Endothelial cell of umbilical vein (primary cell): ENCODE measurements at regions not wholly inside any gene's neighbourhood (a gene's known extent, or its start where the extent isn't known, plus 50 kb on each side); places are given as distances from the start of the nearest gene placed in this dataset.

ENCODE experiments used
- BruUV-seq: library from RNA; stranded (reverse); fragments of 400-500 nt; replicated peaks from 2 replicates; lab custom pipeline; 2021; lab: Mats Ljungman, UMichigan
- CTCF ChIA-PET: fragments of 300-600, 350-600 bp; sonication (Branson Sonifier 250); formaldehyde crosslinking; loops from one replicate; lab custom pipeline; 2021; ENCODE audit warnings: antibody characterized with exemption, inconsistent platforms; lab: Charles Lee
- POLR2A ChIA-PET: fragments of 300-600, 350-600 bp; sonication (Branson Sonifier 250); formaldehyde crosslinking; loops from one replicate; lab custom pipeline; 2021; ENCODE audit warnings: antibody characterized with exemption, inconsistent platforms; lab: Charles Lee
- DNase-seq: peaks from one replicate; pipeline ENCODE4 v3.0.0-alpha.2; 2011; ENCODE audit warnings: low read depth, low spot score
- FAIRE-seq: peaks from 2 replicates; lab custom pipeline; 2011; peaks lifted over from hg19 to GRCh38; lab: Jason Lieb, UNC
- H2AFZ ChIP-seq: 2 replicates; pipeline ENCODE4 v1.6.0; 2012; ENCODE audit warnings: low read depth, low read length, control low read depth, inconsistent platforms
- H3K27ac ChIP-seq: 2 replicates; pipeline ENCODE4 v1.5.1; 2011; ENCODE audit warnings: low read depth, mild to moderate bottlenecking, control low read depth, low read length, moderate library complexity; ENCODE audit not compliant: insufficient read depth
- H3K27me3 ChIP-seq, 2 experiments: 2 replicates each; pipeline versions ENCODE4 v1.6.0 to v1.6.1; 2011; ENCODE audit warnings: low read length in 2 of 2, mixed read lengths in 1 of 2; ENCODE audit not compliant: control insufficient read depth in 2 of 2, insufficient read depth in 2 of 2
- H3K36me3 ChIP-seq, 2 experiments: 2 replicates in 1 of 2; 3 replicates in 1 of 2; pipeline ENCODE4 v1.5.1; 2011; ENCODE audit warnings: low read length in 2 of 2, mild to moderate bottlenecking in 1 of 2, moderate library complexity in 1 of 2; ENCODE audit not compliant: control insufficient read depth in 2 of 2, insufficient read depth in 2 of 2; ENCODE audit errors: extremely low read depth in 1 of 2
- H3K4me1 ChIP-seq: 3 replicates; pipeline ENCODE4 v1.5.1; 2011; ENCODE audit warnings: mild to moderate bottlenecking, low read length; ENCODE audit not compliant: control insufficient read depth, insufficient read depth; ENCODE audit errors: extremely low read depth
- H3K4me2 ChIP-seq: 2 replicates; pipeline ENCODE4 v1.6.1; 2011; ENCODE audit warnings: low read length, control low read depth, mixed read lengths; ENCODE audit not compliant: insufficient read depth
- H3K4me3 ChIP-seq, 3 experiments: fragments of 200-600 bp in 1 of 3; sonication (generic), shearing (Covaris generic) in 1 of 3; replicated peaks in 1 of 3; 2 replicates each; pipeline ENCODE4 v1.5.1; 2011 to 2016; ENCODE audit warnings: control low read depth in 3 of 3, low read length in 3 of 3, mild to moderate bottlenecking in 2 of 3, inconsistent platforms in 1 of 3, low read depth in 1 of 3, moderate library complexity in 1 of 3; ENCODE audit not compliant: insufficient read depth in 1 of 3
- H3K79me2 ChIP-seq: 2 replicates; pipeline ENCODE4 v1.6.0; 2012; ENCODE audit warnings: low read length, inconsistent platforms; ENCODE audit not compliant: control insufficient read depth, insufficient read depth
- H3K9ac ChIP-seq: replicated peaks from 2 replicates; pipeline ENCODE3; 2011; ENCODE audit warnings: low read length, control low read depth; ENCODE audit not compliant: insufficient read depth; ENCODE audit errors: extremely low read depth
- H3K9me1 ChIP-seq: replicated peaks from 3 replicates; pipeline ENCODE4 v1.6.0; 2011; ENCODE audit warnings: mild to moderate bottlenecking, low read length; ENCODE audit not compliant: control insufficient read depth, insufficient read depth; ENCODE audit errors: extremely low read depth
- H3K9me3 ChIP-seq: replicated peaks from 2 replicates; pipeline ENCODE4 v1.5.1; 2012; ENCODE audit warnings: low read length, inconsistent platforms; ENCODE audit not compliant: control insufficient read depth, insufficient read depth
- H4K20me1 ChIP-seq: replicated peaks from 2 replicates; pipeline ENCODE3; 2011; ENCODE audit warnings: mild to moderate bottlenecking, low read length; ENCODE audit not compliant: control insufficient read depth, insufficient read depth; ENCODE audit errors: extremely low read depth
- EZH2 ChIP-seq: IDR thresholded peaks from 2 replicates; pipeline ENCODE4 v1.6.1; 2012; ENCODE audit warnings: borderline replicate concordance, low read depth, mild to moderate bottlenecking, moderate library complexity, low read length, inconsistent platforms; ENCODE audit not compliant: severe bottlenecking
- FOS ChIP-seq: IDR thresholded peaks from 2 replicates; pipeline ENCODE4 v1.6.1; 2011; ENCODE audit warnings: mild to moderate bottlenecking, low read length, moderate library complexity, borderline replicate concordance; ENCODE audit not compliant: insufficient read depth
- GATA2 ChIP-seq: IDR thresholded peaks from 2 replicates; pipeline ENCODE4 v1.7.0; 2011; ENCODE audit warnings: low read depth, mild to moderate bottlenecking, moderate library complexity, mixed read lengths, low read length; ENCODE audit not compliant: insufficient read length, insufficient read depth
- JUN ChIP-seq: IDR thresholded peaks from 2 replicates; pipeline ENCODE4 v1.6.1; 2011; ENCODE audit warnings: borderline replicate concordance, low read depth; ENCODE audit not compliant: insufficient read length, insufficient read depth
- MYC ChIP-seq: IDR thresholded peaks from one replicate; pipeline ENCODE4 v1.6.1; 2011; ENCODE audit warnings: mild to moderate bottlenecking, low read depth, low read length
- POLR2A ChIP-seq: IDR thresholded peaks from 2 replicates; pipeline ENCODE4 v1.6.1; 2012; ENCODE audit warnings: low read depth, mild to moderate bottlenecking, control low read depth, low read length
- POLR2AphosphoS5 ChIP-seq: IDR thresholded peaks from 2 replicates; pipeline ENCODE4 v1.6.1; 2012; ENCODE audit warnings: low read depth, mild to moderate bottlenecking, control low read depth, low read length, moderate library complexity; ENCODE audit not compliant: insufficient read depth
- dilution Hi-C: fragments of 300-500 bp; cut with MboI; formaldehyde crosslinking; loops from one replicate; pipeline ENCODE4 v1.15.0; 2019; ENCODE audit warnings: low sequenced_read_pairs; ENCODE audit not compliant: extremely low pct_ligation_motif_present
- intact Hi-C: fragments of 100-400 bp; cut with micrococcal nuclease; formaldehyde crosslinking; loops from one replicate; pipeline ENCODE4 v1.10.0; 2022
- TF ChIP-seq, protein P1 (sequence below), 2 donors: IDR thresholded peaks; 1 replicate in 1 of 2; 2 replicates in 1 of 2; pipeline ENCODE4 v1.5.1; 2011; ENCODE audit warnings: low read length in 2 of 2, mild to moderate bottlenecking in 2 of 2, moderate library complexity in 2 of 2, control low read depth in 1 of 2, inconsistent platforms in 1 of 2, low read depth in 1 of 2; ENCODE audit not compliant: insufficient read depth in 1 of 2; ENCODE audit errors: extremely low read depth in 1 of 2
- TF ChIP-seq, protein P2 (sequence below): IDR thresholded peaks from 2 replicates; pipeline ENCODE4 v1.6.1; 2011; ENCODE audit not compliant: insufficient read depth, insufficient read length

DNA sequence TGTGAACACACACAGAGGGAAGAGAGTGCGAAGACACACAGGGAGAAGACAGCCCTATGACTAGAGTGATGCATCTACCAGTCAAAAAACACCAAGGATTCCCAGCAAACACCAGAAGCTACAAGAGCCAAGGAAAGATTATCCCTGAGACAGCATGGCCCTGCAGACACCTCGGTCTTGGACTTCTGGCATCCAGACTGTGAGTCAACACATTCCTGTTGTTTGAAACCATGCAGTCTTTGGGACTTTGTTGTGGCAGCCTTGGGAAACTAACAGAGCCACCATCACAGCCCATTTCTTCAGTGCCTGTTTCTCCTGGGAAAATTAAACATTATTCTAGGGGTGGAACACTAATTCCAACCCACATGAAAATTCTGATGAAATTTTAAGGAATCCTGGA lies 220.6 kb downstream of the GXYLT1 start:
- Histone ChIP-seq H3K9me3 (no peaks in the 10 kb centered on the region), H2AFZ (no peak overlapping the region), H3K9me1 (no peaks in the 10 kb centered on the region), H3K27me3 (no peaks in the 10 kb centered on the region), H3K4me3 (no peak overlapping the region), H3K36me3 (no peaks in the 10 kb centered on the region), H3K9ac (no peak overlapping the region), H3K79me2 (no peaks in the 10 kb centered on the region), H3K4me1 (no peaks in the 10 kb centered on the region), H3K27ac (no peak overlapping the region), H4K20me1 (no peaks in the 10 kb centered on the region), H3K4me2 (no peak overlapping the region)
- dilution Hi-C loops: no loop called here
- ChIA-PET CTCF (no interaction called here), POLR2A (no interaction called here)
- no peak for DNase-seq
- intact Hi-C loops: no loop called here
- no peak for TF ChIP-seq GATA2
- TF ChIP-seq, protein P1, sequence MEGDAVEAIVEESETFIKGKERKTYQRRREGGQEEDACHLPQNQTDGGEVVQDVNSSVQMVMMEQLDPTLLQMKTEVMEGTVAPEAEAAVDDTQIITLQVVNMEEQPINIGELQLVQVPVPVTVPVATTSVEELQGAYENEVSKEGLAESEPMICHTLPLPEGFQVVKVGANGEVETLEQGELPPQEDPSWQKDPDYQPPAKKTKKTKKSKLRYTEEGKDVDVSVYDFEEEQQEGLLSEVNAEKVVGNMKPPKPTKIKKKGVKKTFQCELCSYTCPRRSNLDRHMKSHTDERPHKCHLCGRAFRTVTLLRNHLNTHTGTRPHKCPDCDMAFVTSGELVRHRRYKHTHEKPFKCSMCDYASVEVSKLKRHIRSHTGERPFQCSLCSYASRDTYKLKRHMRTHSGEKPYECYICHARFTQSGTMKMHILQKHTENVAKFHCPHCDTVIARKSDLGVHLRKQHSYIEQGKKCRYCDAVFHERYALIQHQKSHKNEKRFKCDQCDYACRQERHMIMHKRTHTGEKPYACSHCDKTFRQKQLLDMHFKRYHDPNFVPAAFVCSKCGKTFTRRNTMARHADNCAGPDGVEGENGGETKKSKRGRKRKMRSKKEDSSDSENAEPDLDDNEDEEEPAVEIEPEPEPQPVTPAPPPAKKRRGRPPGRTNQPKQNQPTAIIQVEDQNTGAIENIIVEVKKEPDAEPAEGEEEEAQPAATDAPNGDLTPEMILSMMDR (IDR thresholded peaks at IDR 0.05; ENCODE audit: extremely low read depth in 1 of 2, insufficient read depth in 1 of 2, low read depth in 1 of 2, low read length in 2 of 2): no peak
- no peak for TF ChIP-seq JUN
- no peak for TF ChIP-seq POLR2AphosphoS5
- no peak for TF ChIP-seq FOS
- no peak for TF ChIP-seq POLR2A
- TF ChIP-seq MYC: no peak
- no peak for TF ChIP-seq EZH2
- TF ChIP-seq, protein P2, sequence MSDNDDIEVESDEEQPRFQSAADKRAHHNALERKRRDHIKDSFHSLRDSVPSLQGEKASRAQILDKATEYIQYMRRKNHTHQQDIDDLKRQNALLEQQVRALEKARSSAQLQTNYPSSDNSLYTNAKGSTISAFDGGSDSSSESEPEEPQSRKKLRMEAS: no peak
- no peak for FAIRE-seq
- no TSS peak for BruUV-seq
